K562 (cell line): ENCODE measurements at regions not wholly inside any gene's neighbourhood (a gene's known extent, or its start where the extent isn't known, plus 50 kb on each side); places are given as distances from the start of the nearest gene placed in this dataset.

ENCODE experiments used
- ATAC-seq: fragments of 200-7000 bp; cut with Tn5 transposase; 3 replicates; pipeline ENCODE4 v1.9.1; 2020; ENCODE audit warnings: moderate library complexity
- BruUV-seq: library from RNA; stranded (reverse); fragments of 400-500 nt; replicated peaks from 2 replicates; lab custom pipeline; 2021; lab: Mats Ljungman, UMichigan
- CTCF ChIA-PET: fragments of 300-600 bp; formaldehyde crosslinking; extraction: SDS; loops from one replicate; lab custom pipeline; 2021; ENCODE audit warnings: low intra/inter-chr PET ratio; lab: Yijun Ruan, JAX
- POLR2A ChIA-PET: fragments of 300-600, 350-650 bp; sonication (Branson Sonifier 250); formaldehyde crosslinking; extraction: SDS; loops from one replicate; lab custom pipeline; 2021; ENCODE audit warnings: antibody characterized with exemption, inconsistent platforms; lab: Yijun Ruan, JAX
- DNase-seq, 4 experiments: peaks; one replicate each; pipeline versions ENCODE4 v3.0.0 to v3.0.0-alpha.2; 2011 to 2018; ENCODE audit warnings: low spot score in 3 of 4, mixed read lengths in 3 of 4; ENCODE audit errors: extremely low read depth in 1 of 4
- FAIRE-seq: peaks from 2 replicates; lab custom pipeline; 2011; peaks lifted over from hg19 to GRCh38; lab: Jason Lieb, UNC
- H2AFZ ChIP-seq: 2 replicates; pipeline ENCODE4 v1.6.0; 2011; ENCODE audit warnings: low read depth, low read length, control low read depth, inconsistent platforms
- H3K27ac ChIP-seq: fragments of 200-600 bp; 3 replicates; pipeline ENCODE4 v1.8.0; 2011; ENCODE audit warnings: low read depth, mild to moderate bottlenecking, control low read depth, inconsistent platforms, low read length, moderate library complexity, mixed read lengths; ENCODE audit errors: extremely low read depth
- H3K27me3 ChIP-seq, 2 experiments: fragments of 300-600 bp in 1 of 2; 2 replicates in 1 of 2; 3 replicates in 1 of 2; pipeline versions ENCODE4 v1.6.0 to v1.8.0; 2011; ENCODE audit warnings: inconsistent platforms in 2 of 2, low read length in 2 of 2, mild to moderate bottlenecking in 1 of 2, mixed read lengths in 1 of 2, moderate library complexity in 1 of 2; ENCODE audit not compliant: control insufficient read depth in 2 of 2, insufficient read depth in 2 of 2
- H3K36me3 ChIP-seq: fragments of 300-600 bp; 3 replicates; pipeline ENCODE4 v1.8.0; 2011; ENCODE audit warnings: mild to moderate bottlenecking, low read length, inconsistent platforms; ENCODE audit not compliant: control insufficient read depth, insufficient read depth
- H3K4me1 ChIP-seq, 2 experiments: fragments of 200-600 bp in 1 of 2; replicated peaks in 1 of 2; 2 replicates in 1 of 2; 3 replicates in 1 of 2; pipeline versions ENCODE4 v1.5.1 to v1.8.0; 2011; ENCODE audit warnings: inconsistent platforms in 2 of 2, low read length in 2 of 2, mild to moderate bottlenecking in 1 of 2, mixed read lengths in 1 of 2, moderate library complexity in 1 of 2; ENCODE audit not compliant: control insufficient read depth in 2 of 2, insufficient read depth in 2 of 2
- H3K4me2 ChIP-seq: 2 replicates; pipeline ENCODE4 v1.6.1; 2011; ENCODE audit warnings: low read length, control low read depth, inconsistent platforms, mixed read lengths; ENCODE audit not compliant: insufficient read depth
- H3K4me3 ChIP-seq: fragments of 200-600 bp; sonication (generic), shearing (Covaris generic); 2 replicates; pipeline ENCODE4 v1.5.1; 2016; ENCODE audit warnings: control low read depth, inconsistent platforms
- H3K79me2 ChIP-seq: fragments of 200-600 bp; 3 replicates; pipeline ENCODE4 v1.8.0; 2011; ENCODE audit warnings: low read length, inconsistent platforms; ENCODE audit not compliant: control insufficient read depth, insufficient read depth
- H3K9ac ChIP-seq, 2 experiments: 2 replicates each; pipeline versions ENCODE4 v1.6.0 to v1.6.1; 2011; ENCODE audit warnings: low read depth in 2 of 2, low read length in 2 of 2, control low read depth in 1 of 2, inconsistent platforms in 1 of 2, mild to moderate bottlenecking in 1 of 2, mixed read lengths in 1 of 2; ENCODE audit not compliant: insufficient read depth in 1 of 2
- H3K9me1 ChIP-seq: one replicate; pipeline ENCODE4 v1.6.0; 2011; ENCODE audit warnings: inconsistent platforms, mild to moderate bottlenecking, low read length, moderate library complexity; ENCODE audit not compliant: control insufficient read depth, insufficient read depth
- H3K9me3 ChIP-seq: replicated peaks from 2 replicates; pipeline ENCODE4 v1.5.1; 2011; ENCODE audit warnings: low read depth, low read length, inconsistent platforms; ENCODE audit not compliant: control insufficient read depth, insufficient read depth
- H4K20me1 ChIP-seq: replicated peaks from 2 replicates; pipeline ENCODE4 v1.6.1; 2011; ENCODE audit warnings: low read length, inconsistent platforms, mixed read lengths; ENCODE audit not compliant: control insufficient read depth, insufficient read depth
- CBX8 ChIP-seq: fragments of 200-600 bp; sonication (generic); IDR thresholded peaks from 2 replicates; pipeline ENCODE4 v1.6.1; 2012; ENCODE audit warnings: borderline replicate concordance, mixed run types, low read depth, mild to moderate bottlenecking, moderate library complexity, mixed read lengths, low read length, control low read depth, inconsistent platforms; ENCODE audit not compliant: poor library complexity, severe bottlenecking; ENCODE audit errors: extremely low read depth
- CTBP1 ChIP-seq: fragments of 450-650 bp; IDR thresholded peaks from 2 replicates; pipeline ENCODE4 v1.6.1; 2016; ENCODE audit warnings: borderline replicate concordance
- HSF4 ChIP-seq: fragments of 250-450 bp; sonication (Bioruptor Pico); IDR thresholded peaks from 2 replicates; pipeline ENCODE4 v2.1.2; 2022; ENCODE audit warnings: mild to moderate bottlenecking, moderate library complexity, borderline replicate concordance
- TAF7 ChIP-seq: fragments of 450-650 bp; IDR thresholded peaks from 2 replicates; pipeline ENCODE4 v1.6.1; 2016; ENCODE audit warnings: missing genetic modification characterization, missing compliant biosample characterization
- ZNF41 ChIP-seq: fragments of 250-450 bp; sonication (Bioruptor Pico); conservative IDR thresholded peaks from 2 replicates; pipeline ENCODE4 v1.4.0; 2020; ENCODE audit warnings: mild to moderate bottlenecking
- in situ Hi-C: fragments of 300-500 bp; cut with MboI; formaldehyde crosslinking; loops from 4 replicates; pipeline ENCODE4 v1.15.0; 2018; ENCODE audit warnings: inconsistent platforms, mixed read lengths
- intact Hi-C: fragments of 100-400 bp; cut with micrococcal nuclease; formaldehyde crosslinking; loops from 2 replicates; pipeline ENCODE4 v1.14.2; 2022
- TF ChIP-seq, protein P1 (sequence below): sonication (generic); formaldehyde crosslinking; IDR thresholded peaks from 2 replicates; pipeline ENCODE4 v1.8.0; 2023; ENCODE audit warnings: mild to moderate bottlenecking, missing genetic modification reagents
- TF ChIP-seq, protein P2 (sequence below): fragments of 250-450 bp; sonication (Bioruptor Pico); IDR thresholded peaks from 2 replicates; pipeline ENCODE4 v1.5.0; 2022; ENCODE audit warnings: mild to moderate bottlenecking

DNA sequence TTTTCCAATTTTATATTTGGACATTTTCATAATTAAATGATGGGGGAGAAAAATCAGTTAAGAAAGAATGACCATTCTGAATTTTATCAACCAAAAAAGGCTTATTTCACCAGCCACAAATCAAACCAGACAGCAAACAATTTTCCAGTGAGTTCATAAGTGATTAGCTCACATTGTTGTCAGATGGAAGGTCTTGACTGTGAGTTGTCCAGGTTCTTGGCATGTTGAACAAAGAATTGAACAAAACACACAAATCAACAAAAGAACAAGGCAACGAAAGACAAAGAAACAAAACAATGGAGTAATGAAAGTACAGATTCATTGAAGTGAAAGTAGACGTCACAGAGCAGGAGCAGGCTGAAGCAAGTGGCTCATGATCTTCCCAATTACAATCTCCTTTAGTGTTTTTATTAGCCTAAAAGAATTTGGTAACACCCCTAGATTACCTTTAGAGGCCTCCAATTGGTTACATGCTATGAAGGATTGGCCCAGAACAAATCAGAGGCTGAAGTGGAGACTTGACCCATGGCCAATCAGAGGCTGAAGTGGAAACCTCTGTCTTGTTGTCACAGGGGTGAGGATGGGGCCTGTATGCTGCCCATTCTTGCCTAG is 248.7 kb downstream of the NEBL start (continued):
- TF ChIP-seq ZNF41 (CRISPR knock-in tag), result no peak
- TF ChIP-seq, protein P1, sequence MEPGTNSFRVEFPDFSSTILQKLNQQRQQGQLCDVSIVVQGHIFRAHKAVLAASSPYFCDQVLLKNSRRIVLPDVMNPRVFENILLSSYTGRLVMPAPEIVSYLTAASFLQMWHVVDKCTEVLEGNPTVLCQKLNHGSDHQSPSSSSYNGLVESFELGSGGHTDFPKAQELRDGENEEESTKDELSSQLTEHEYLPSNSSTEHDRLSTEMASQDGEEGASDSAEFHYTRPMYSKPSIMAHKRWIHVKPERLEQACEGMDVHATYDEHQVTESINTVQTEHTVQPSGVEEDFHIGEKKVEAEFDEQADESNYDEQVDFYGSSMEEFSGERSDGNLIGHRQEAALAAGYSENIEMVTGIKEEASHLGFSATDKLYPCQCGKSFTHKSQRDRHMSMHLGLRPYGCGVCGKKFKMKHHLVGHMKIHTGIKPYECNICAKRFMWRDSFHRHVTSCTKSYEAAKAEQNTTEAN (CRISPR knock-in tag), result no peak
- TF ChIP-seq, all 486 proteins: peak for 0

DNA sequence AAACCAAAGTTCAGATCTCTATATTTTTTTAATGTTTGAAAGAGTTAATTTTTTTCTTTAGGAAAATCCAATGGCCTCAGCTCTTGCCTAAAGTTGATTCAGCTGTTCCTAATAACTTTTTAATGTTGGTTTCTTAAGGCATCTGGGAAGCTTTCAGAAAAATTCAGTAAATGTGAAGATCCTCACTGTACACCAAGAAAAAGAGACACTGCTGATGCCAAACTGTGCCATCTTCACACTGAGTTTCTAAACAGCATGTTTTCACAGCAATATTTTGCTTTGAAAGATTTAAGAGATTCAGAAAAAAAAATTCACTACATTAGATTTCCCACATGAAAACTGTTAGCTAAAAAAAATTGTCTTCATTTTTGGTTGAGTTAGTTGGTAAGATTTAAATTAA is 249.4 kb downstream of the NEBL start:
- H3K4me2 ChIP-seq, result no peak overlapping the region
- no peaks in the 10 kb centered on the region for H3K4me1 ChIP-seq
- H3K36me3 ChIP-seq, result no peaks in the 10 kb centered on the region
- H3K9me1 ChIP-seq, result no peaks in the 10 kb centered on the region
- no peak overlapping the region for H3K9ac ChIP-seq
- H3K27ac ChIP-seq, result no peak overlapping the region
- in situ Hi-C loops, result no loop called here
- FAIRE-seq, result no peak
- no peaks in the 10 kb centered on the region for H3K27me3 ChIP-seq
- no peak for TF ChIP-seq TAF7 (tag)
- TF ChIP-seq CBX8, result no peak
- TF ChIP-seq CTBP1, result no peak
- TF ChIP-seq, protein P2, sequence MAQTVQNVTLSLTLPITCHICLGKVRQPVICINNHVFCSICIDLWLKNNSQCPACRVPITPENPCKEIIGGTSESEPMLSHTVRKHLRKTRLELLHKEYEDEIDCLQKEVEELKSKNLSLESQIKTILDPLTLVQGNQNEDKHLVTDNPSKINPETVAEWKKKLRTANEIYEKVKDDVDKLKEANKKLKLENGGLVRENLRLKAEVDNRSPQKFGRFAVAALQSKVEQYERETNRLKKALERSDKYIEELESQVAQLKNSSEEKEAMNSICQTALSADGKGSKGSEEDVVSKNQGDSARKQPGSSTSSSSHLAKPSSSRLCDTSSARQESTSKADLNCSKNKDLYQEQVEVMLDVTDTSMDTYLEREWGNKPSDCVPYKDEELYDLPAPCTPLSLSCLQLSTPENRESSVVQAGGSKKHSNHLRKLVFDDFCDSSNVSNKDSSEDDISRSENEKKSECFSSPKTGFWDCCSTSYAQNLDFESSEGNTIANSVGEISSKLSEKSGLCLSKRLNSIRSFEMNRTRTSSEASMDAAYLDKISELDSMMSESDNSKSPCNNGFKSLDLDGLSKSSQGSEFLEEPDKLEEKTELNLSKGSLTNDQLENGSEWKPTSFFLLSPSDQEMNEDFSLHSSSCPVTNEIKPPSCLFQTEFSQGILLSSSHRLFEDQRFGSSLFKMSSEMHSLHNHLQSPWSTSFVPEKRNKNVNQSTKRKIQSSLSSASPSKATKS, result no peak
- TF ChIP-seq HSF4 (CRISPR knock-in tag), result no peak
- TF ChIP-seq, all 486 proteins: peak for 0
- Histone ChIP-seq H3K9me3 (no peaks in the 10 kb centered on the region), H3K4me3 (no peak overlapping the region), H4K20me1 (no peaks in the 10 kb centered on the region), H3K79me2 (no peaks in the 10 kb centered on the region), H2AFZ (no peak overlapping the region)
- POLR2A ChIA-PET, result no interaction called here
- intact Hi-C loops, result no loop called here
- no TSS peak for BruUV-seq
- DNase-seq (no peak), ATAC-seq (no peak)
- CTCF ChIA-PET, result no interaction called here
